Activated CD8-positive, alpha-beta memory T cell treated with anti-CD3 and anti-CD28 coated beads for 48 hours (primary cell): ENCODE measurements at regions not wholly inside any gene's neighbourhood (a gene's known extent, or its start where the extent isn't known, plus 50 kb on each side); places are given as distances from the start of the nearest gene placed in this dataset.
"Not testable (repeated sequence)": the region's sequence is repeated elsewhere in the genome, so short reads cannot be mapped to it uniquely, and the experiment has no call there.

Source experiments
- DNase-seq, 3 experiments: peaks; one replicate each; pipeline ENCODE4 v3.0.0-alpha.2; 2020; ENCODE audit warnings: low read depth in 2 of 3, low spot score in 2 of 3

GRCh38 chr2:215722986-215723630, 287.2 kb upstream of the FN1 start:
- DNase-seq = no peak

GRCh38 chr2:215722125-215722524, 286.3 kb upstream of the FN1 start:
- DNase-seq = no peak

GRCh38 chr2:215721515-215721914, 285.6 kb upstream of the FN1 start:
- DNase-seq = not testable (repeated sequence)

- DNase-seq = no peak
These were observed 283.0 kb upstream of the FN1 start for GRCh38 chr2:215718890-215719289.

- no peak for DNase-seq
These were observed 282.6 kb upstream of the FN1 start for GRCh38 chr2:215718436-215718835.

- no peak for DNase-seq
These were observed 281.9 kb upstream of the FN1 start for GRCh38 chr2:215717501-215718381.

- no peak for DNase-seq
These were observed 281.1 kb upstream of the FN1 start for GRCh38 chr2:215716956-215717355.

GRCh38 chr2:215712871-215713790, 277.3 kb upstream of the FN1 start:
- no peak for DNase-seq

GRCh38 chr2:215712219-215712868, 276.5 kb upstream of the FN1 start:
- no peak for DNase-seq

- no peak for DNase-seq
These were observed 275.7 kb upstream of the FN1 start for GRCh38 chr2:215711471-215712034.

GRCh38 chr2:215707608-215708007, 271.7 kb upstream of the FN1 start:
- DNase-seq = no peak

- DNase-seq = no peak
These were observed 270.0 kb upstream of the FN1 start for GRCh38 chr2:215705771-215706361.

GRCh38 chr2:215705281-215705680, 269.4 kb upstream of the FN1 start:
- DNase-seq = no peak

- no peak for DNase-seq
These were observed 266.4 kb upstream of the FN1 start for GRCh38 chr2:215702116-215702902.

GRCh38 chr2:215699700-215700538, 264.1 kb upstream of the FN1 start:
- DNase-seq = no peak

GRCh38 chr2:215699018-215699417, 263.1 kb upstream of the FN1 start:
- DNase-seq = no peak

GRCh38 chr2:215698566-215698965, 262.7 kb upstream of the FN1 start:
- no peak for DNase-seq

- no peak for DNase-seq
These were observed 261.6 kb upstream of the FN1 start for GRCh38 chr2:215697496-215697895.

- no peak for DNase-seq
These were observed 261.1 kb upstream of the FN1 start for GRCh38 chr2:215697003-215697402.
